ENCODE measurements at regions not wholly inside any gene's neighbourhood (a gene's known extent, or its start where the extent isn't known, plus 50 kb on each side); places are given as distances from the start of the nearest gene placed in this dataset.
A peak's percentile ranks its signal among the peaks of the same experiment; 100 is the strongest.

- no peak for DNase-seq
These were observed 592.3 kb downstream of the PKHD1 start for GRCh38 chr6:51495096-51495495.

GRCh38 chr6:51495610-51496396 is 591.6 kb downstream of the PKHD1 start:
- DNase-seq = no peak

- no peak for DNase-seq
These were observed 584.4 kb downstream of the PKHD1 start for GRCh38 chr6:51502996-51503395.

GRCh38 chr6:51505434-51505833 is 582.0 kb downstream of the PKHD1 start:
- no peak for DNase-seq

- DNase-seq = no peak
These were observed 577.8 kb downstream of the PKHD1 start for GRCh38 chr6:51509597-51509996.

GRCh38 chr6:51511081-51511480 is 576.3 kb downstream of the PKHD1 start:
- peak; percentile 4 for DNase-seq

- DNase-seq = peak; percentile 5
These were observed 573.3 kb downstream of the PKHD1 start for GRCh38 chr6:51513891-51514747.

- DNase-seq = no peak
These were observed 572.5 kb downstream of the PKHD1 start for GRCh38 chr6:51514748-51515402.

GRCh38 chr6:51526049-51526448 is 561.4 kb downstream of the PKHD1 start:
- DNase-seq = no peak

- DNase-seq = no peak
These were observed 560.5 kb downstream of the PKHD1 start for GRCh38 chr6:51526922-51527321.

- peak; percentile 5 for DNase-seq
These were observed 558.9 kb downstream of the PKHD1 start for GRCh38 chr6:51528556-51528955.

- no peak for DNase-seq
These were observed 558.2 kb downstream of the PKHD1 start for GRCh38 chr6:51529240-51529639.

- no peak for DNase-seq
These were observed 555.8 kb downstream of the PKHD1 start for GRCh38 chr6:51531623-51532022.

GRCh38 chr6:51533962-51534361 is 553.5 kb downstream of the PKHD1 start:
- DNase-seq = no peak

GRCh38 chr6:51535327-51535726 is 552.1 kb downstream of the PKHD1 start:
- no peak for DNase-seq

GRCh38 chr6:51536728-51537127 is 550.7 kb downstream of the PKHD1 start:
- no peak for DNase-seq

GRCh38 chr6:51541847-51542246 is 545.6 kb downstream of the PKHD1 start:
- no peak for DNase-seq

GRCh38 chr6:51542475-51542874 is 544.9 kb downstream of the PKHD1 start:
- peak; percentile 35 for DNase-seq

- DNase-seq = no peak
These were observed 537.2 kb downstream of the PKHD1 start for GRCh38 chr6:51550243-51550642.

- no peak for DNase-seq
These were observed 535.0 kb downstream of the PKHD1 start for GRCh38 chr6:51552435-51552834.

- no peak for DNase-seq
These were observed 534.0 kb downstream of the PKHD1 start for GRCh38 chr6:51553246-51554015.

GRCh38 chr6:51554029-51554428 is 533.4 kb downstream of the PKHD1 start:
- DNase-seq = no peak

- DNase-seq = no peak
These were observed 528.4 kb downstream of the PKHD1 start for GRCh38 chr6:51559059-51559458.
